Breast epithelium (tissue), 3 donors: ENCODE measurements at regions not wholly inside any gene's neighbourhood (a gene's known extent, or its start where the extent isn't known, plus 50 kb on each side); places are given as distances from the start of the nearest gene placed in this dataset.

Experiments used
- POLR2A ChIP-seq: fragments of 450-650 bp; IDR thresholded peaks from one replicate; pipeline ENCODE4 v1.6.1; 2016; ENCODE audit warnings: antibody characterized with exemption, mild to moderate bottlenecking, moderate library complexity
- TF ChIP-seq, protein P1 (sequence below), 3 donors: fragments of 450-650 bp; IDR thresholded peaks; one replicate each; pipeline ENCODE4 v1.5.1; 2016 to 2017; ENCODE audit warnings: antibody characterized with exemption in 3 of 3, mild to moderate bottlenecking in 3 of 3, moderate library complexity in 3 of 3

DNA sequence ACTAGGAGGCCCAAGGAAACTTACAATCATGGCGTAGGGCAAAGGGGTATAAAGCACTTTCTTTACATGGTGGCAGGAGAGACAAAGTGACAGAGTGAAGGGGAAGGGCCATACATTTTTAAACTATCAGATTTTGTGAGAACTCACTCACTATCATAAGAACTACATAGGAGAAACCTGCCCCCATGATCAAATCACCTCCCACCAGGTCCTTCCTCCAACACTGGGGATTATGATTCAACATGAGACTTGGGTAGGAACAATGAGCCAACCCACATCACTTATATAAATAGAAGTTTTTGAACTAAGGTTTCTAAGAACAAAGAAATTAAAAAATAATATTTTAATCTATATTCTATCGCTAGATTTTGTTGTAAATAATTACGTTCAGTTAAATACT lies 460.3 kb upstream of the TYRP1 start:
- TF ChIP-seq, protein P1, sequence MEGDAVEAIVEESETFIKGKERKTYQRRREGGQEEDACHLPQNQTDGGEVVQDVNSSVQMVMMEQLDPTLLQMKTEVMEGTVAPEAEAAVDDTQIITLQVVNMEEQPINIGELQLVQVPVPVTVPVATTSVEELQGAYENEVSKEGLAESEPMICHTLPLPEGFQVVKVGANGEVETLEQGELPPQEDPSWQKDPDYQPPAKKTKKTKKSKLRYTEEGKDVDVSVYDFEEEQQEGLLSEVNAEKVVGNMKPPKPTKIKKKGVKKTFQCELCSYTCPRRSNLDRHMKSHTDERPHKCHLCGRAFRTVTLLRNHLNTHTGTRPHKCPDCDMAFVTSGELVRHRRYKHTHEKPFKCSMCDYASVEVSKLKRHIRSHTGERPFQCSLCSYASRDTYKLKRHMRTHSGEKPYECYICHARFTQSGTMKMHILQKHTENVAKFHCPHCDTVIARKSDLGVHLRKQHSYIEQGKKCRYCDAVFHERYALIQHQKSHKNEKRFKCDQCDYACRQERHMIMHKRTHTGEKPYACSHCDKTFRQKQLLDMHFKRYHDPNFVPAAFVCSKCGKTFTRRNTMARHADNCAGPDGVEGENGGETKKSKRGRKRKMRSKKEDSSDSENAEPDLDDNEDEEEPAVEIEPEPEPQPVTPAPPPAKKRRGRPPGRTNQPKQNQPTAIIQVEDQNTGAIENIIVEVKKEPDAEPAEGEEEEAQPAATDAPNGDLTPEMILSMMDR (IDR thresholded peaks at IDR 0.05) = no peak
- no peak for TF ChIP-seq POLR2A
